Stomach (tissue), 8 donors: ENCODE measurements at regions not wholly inside any gene's neighbourhood (a gene's known extent, or its start where the extent isn't known, plus 50 kb on each side); places are given as distances from the start of the nearest gene placed in this dataset.

Experiments used
- DNase-seq, 2 donors: peaks; one replicate each; pipeline versions ENCODE4 v3.0.0 to v3.0.0-alpha.2; 2013 to 2019
- H3K27ac ChIP-seq, 5 donors: fragments of 200-600 bp in 4 of 5; sonication (generic) in 4 of 5; one replicate each; pipeline ENCODE4 v1.5.1; 2013 to 2019; ENCODE audit warnings: mild to moderate bottlenecking in 1 of 5, moderate library complexity in 1 of 5
- H3K27me3 ChIP-seq, 3 donors: fragments of 200-600 bp; sonication (generic); one replicate each; pipeline ENCODE4 v1.5.1; 2017 to 2019; ENCODE audit warnings: mixed run types in 1 of 3
- H3K36me3 ChIP-seq, 4 donors: fragments of 200-600 bp; sonication (generic); 1 replicate in 3 of 4; 2 replicates in 1 of 4; pipeline ENCODE4 v1.5.1; 2016 to 2019
- H3K4me1 ChIP-seq, 4 donors: fragments of 200-600 bp; sonication (generic); one replicate each; pipeline ENCODE4 v1.5.1; 2016 to 2019
- H3K4me3 ChIP-seq, 4 donors: fragments of 200-600 bp; sonication (generic) in 3 of 4; one replicate each; pipeline ENCODE4 v1.5.1; 2016 to 2019; ENCODE audit warnings: mild to moderate bottlenecking in 1 of 4
- H3K9me3 ChIP-seq, 4 donors: fragments of 200-600 bp; sonication (generic); one replicate each; pipeline ENCODE4 v1.5.1; 2016 to 2019
- CTCF ChIP-seq, 7 experiments: fragments of 450-650 bp in 4 of 7; fragments of 200-600 bp in 3 of 7; sonication (generic) in 3 of 7; IDR thresholded peaks; one replicate each; pipeline ENCODE4 v1.5.1; 2016 to 2019; ENCODE audit warnings: antibody characterized with exemption in 7 of 7, control low read depth in 2 of 7, mild to moderate bottlenecking in 1 of 7
- EP300 ChIP-seq: sonication (generic); formaldehyde crosslinking; IDR thresholded peaks from one replicate; pipeline ENCODE4 v1.6.1; 2017; ENCODE audit warnings: antibody characterized with exemption
- POLR2A ChIP-seq, 4 donors: fragments of 450-650 bp; IDR thresholded peaks; one replicate each; pipeline ENCODE4 v1.6.1; 2016; ENCODE audit warnings: antibody characterized with exemption in 4 of 4, control low read depth in 2 of 4, mild to moderate bottlenecking in 1 of 4, moderate library complexity in 1 of 4
- POLR2AphosphoS5 ChIP-seq, 3 donors: sonication (generic); formaldehyde crosslinking; IDR thresholded peaks; one replicate each; pipeline ENCODE4 v1.6.1; 2016; ENCODE audit warnings: antibody characterized with exemption in 3 of 3
- WGBS, 5 donors: extraction: QIAGEN DNeasy Blood & Tissue Kit in 3 of 5; methylation state at CpG; one replicate each; pipeline versions ENCODE4 v1.1.5 to v1.1.7; 2013 to 2018; 5-methylcytosine and 5-hydroxymethylcytosine counted together
- intact Hi-C: fragments of 100-400 bp; cut with DNase I; formaldehyde crosslinking; loops from one replicate; pipeline ENCODE4 v1.15.1; 2023; ENCODE audit warnings: low total_unique reads
- donor health status: healthy with polysubstance abuse.
- donor health status: Bipolar disorder and iron deficiency.
- donor health status: healthy.

DNA sequence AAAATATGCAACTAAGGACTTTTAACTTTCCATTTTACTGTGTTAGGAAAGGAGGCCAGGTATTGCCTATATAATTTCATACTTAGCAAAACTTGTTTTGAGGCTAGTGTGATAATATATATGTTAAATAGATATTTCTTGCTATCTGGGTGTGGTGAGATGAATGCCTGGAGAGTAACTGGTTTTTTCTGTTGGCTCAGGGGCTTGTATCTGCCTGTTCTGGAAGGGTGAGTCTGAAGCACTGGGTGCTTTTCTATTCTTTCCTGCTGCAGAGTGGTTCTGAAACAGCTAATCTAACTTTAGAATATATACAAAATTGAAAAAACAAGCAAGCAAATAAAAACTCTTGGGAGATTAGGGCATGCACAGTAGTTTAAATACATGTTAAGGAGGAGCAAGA, 64.6 kb upstream of the MYCBP2 start:
- H3K27me3 ChIP-seq, result no peaks in the 10 kb centered on the region
- peaks cover 0 to under 1% (median 0%) of the 10 kb centered on the region in 4 donors for H3K9me3 ChIP-seq
- H3K4me3 ChIP-seq, result no peak overlapping the region
- H3K36me3 ChIP-seq, result no peaks in the 10 kb centered on the region
- intact Hi-C loops, result no loop called here
- H3K27ac ChIP-seq, result no peak overlapping the region
- DNase-seq, result no peak
- peaks cover 0 to 5% (median 2%) of the 10 kb centered on the region in 4 donors for H3K4me1 ChIP-seq
- TF ChIP-seq EP300, result no peak
- TF ChIP-seq POLR2A (IDR thresholded peaks at IDR 0.05), result no peak
- no peak for TF ChIP-seq CTCF (IDR thresholded peaks at IDR 0.05)
- no peak for TF ChIP-seq POLR2AphosphoS5 (IDR thresholded peaks at IDR 0.05)

- WGBS, 5 donors, result 71 to 79% (median 77%) methylated on average over 3 of the region's 3 CpGs
- Histone ChIP-seq H3K9me3 (peaks cover 0 to 5% (median 0%) of the 10 kb centered on the region in 4 donors), H3K27ac (no peak overlapping the region), H3K4me1 (peaks cover 0 to 5% (median 2%) of the 10 kb centered on the region in 4 donors), H3K4me3 (no peak overlapping the region), H3K36me3 (no peaks in the 10 kb centered on the region), H3K27me3 (no peaks in the 10 kb centered on the region)
- TF ChIP-seq EP300, result no peak
- TF ChIP-seq CTCF (IDR thresholded peaks at IDR 0.05), result no peak
- no peak for TF ChIP-seq POLR2A (IDR thresholded peaks at IDR 0.05)
- TF ChIP-seq POLR2AphosphoS5 (IDR thresholded peaks at IDR 0.05), result no peak
- DNase-seq, result no peak
- intact Hi-C loops, result no loop called here
Measured at GRCh38 chr13:77390391-77390790, 63.5 kb upstream of the MYCBP2 start.

GRCh38 chr13:77389625-77390000, 62.7 kb upstream of the MYCBP2 start:
- intact Hi-C loops, result no loop called here
- TF ChIP-seq POLR2AphosphoS5 (IDR thresholded peaks at IDR 0.05), result no peak
- no peak for TF ChIP-seq EP300
- no peak for TF ChIP-seq CTCF (IDR thresholded peaks at IDR 0.05)
- no peak for TF ChIP-seq POLR2A (IDR thresholded peaks at IDR 0.05)
- Histone ChIP-seq H3K4me3 (no peak overlapping the region), H3K27ac (no peak overlapping the region), H3K9me3 (peaks cover 0 to 5% (median 0%) of the 10 kb centered on the region in 4 donors), H3K27me3 (no peaks in the 10 kb centered on the region), H3K4me1 (peaks cover 0 to 5% (median 2%) of the 10 kb centered on the region in 4 donors), H3K36me3 (no peaks in the 10 kb centered on the region)
- DNase-seq, result no peak

- TF ChIP-seq POLR2A (IDR thresholded peaks at IDR 0.05) (no peak), EP300 (no peak), CTCF (IDR thresholded peaks at IDR 0.05) (no peak), POLR2AphosphoS5 (IDR thresholded peaks at IDR 0.05) (no peak)
- intact Hi-C loops, result no loop called here
- DNase-seq, result no peak
- Histone ChIP-seq H3K27ac (no peak overlapping the region), H3K4me1 (peaks cover 0 to 5% (median 2%) of the 10 kb centered on the region in 4 donors), H3K9me3 (peaks cover 0 to 5% (median 0%) of the 10 kb centered on the region in 4 donors), H3K4me3 (no peak overlapping the region), H3K27me3 (no peaks in the 10 kb centered on the region), H3K36me3 (no peaks in the 10 kb centered on the region)
- WGBS, 5 donors, result 59 to 66% (median 61%) methylated on average over 4 of the region's 4 CpGs
Measured at GRCh38 chr13:77388944-77389624, 62.2 kb upstream of the MYCBP2 start.
